ENCODE measurements at regions not wholly inside any gene's neighbourhood (a gene's known extent, or its start where the extent isn't known, plus 50 kb on each side); places are given as distances from the start of the nearest gene placed in this dataset.

GRCh38 chr12:42683933-42684801 lies 94.6 kb upstream of the PRICKLE1 start:
- POLR2A ChIA-PET, result no interaction called here
- RAD21 ChIA-PET (ENCODE audit: low non-redundant PET in 1 of 2, low total read pairs in 2 of 2, uncharacterized antibody in 2 of 2, unreplicated experiment in 2 of 2), result no interaction called here
- no peak overlapping the region for H3K4me3 ChIP-seq (replicated peaks in 1 of 2; ENCODE audit: low read depth in 1 of 2, low read length in 2 of 2)
- DNase-seq (ENCODE audit: low read depth, low spot score), result no peak
- no peak overlapping the region for H3K27ac ChIP-seq (ENCODE audit: low read depth, low read length)
- no peak overlapping the region for H3K4me2 ChIP-seq (ENCODE audit: low read length)
- H3K4me1 ChIP-seq (ENCODE audit: control insufficient read depth in 1 of 2, insufficient read depth in 2 of 2, low read length in 2 of 2), result peaks cover 0 to 7% of the 10 kb centered on the region in 2 experiments; a peak in 1 of 4 replicates
- CTCF ChIA-PET, result no interaction called here
- H3K9me2 ChIP-seq (ENCODE audit: insufficient read depth), result no peaks in the 10 kb centered on the region
- H3K27me3 ChIP-seq (ENCODE audit: insufficient read depth, low read length), result no peaks in the 10 kb centered on the region
- ATAC-seq, result no peak
- H3K9me3 ChIP-seq (ENCODE audit: control insufficient read depth in 1 of 2, insufficient read depth in 1 of 2, low read depth in 1 of 2, low read length in 2 of 2), result no peaks in the 10 kb centered on the region
- no peak overlapping the region for H3K9ac ChIP-seq (ENCODE audit: low read length)
- H3K79me2 ChIP-seq (ENCODE audit: insufficient read depth, low read length), result no peaks in the 10 kb centered on the region
- TF ChIP-seq SRF (IDR thresholded peaks at IDR 0.05; ENCODE audit: low read depth), result no peak
- no peak for TF ChIP-seq POLR2A (IDR thresholded peaks at IDR 0.05; ENCODE audit: borderline replicate concordance, extremely low read depth, insufficient read depth, insufficient read length)
- no peak for TF ChIP-seq TCF7L2 (IDR thresholded peaks at IDR 0.05; ENCODE audit: borderline replicate concordance, extremely low read depth, insufficient read depth, insufficient read length)
- no peak for TF ChIP-seq ZFX (IDR thresholded peaks at IDR 0.05)
- TF ChIP-seq ZBTB33 (IDR thresholded peaks at IDR 0.05; ENCODE audit: extremely low read depth, insufficient replicate concordance, low read length), result no peak
- TF ChIP-seq CBX3 (IDR thresholded peaks at IDR 0.05; ENCODE audit: low read depth), result no peak
- TF ChIP-seq MAX (IDR thresholded peaks at IDR 0.05), result no peak
- TF ChIP-seq CTCF (IDR thresholded peaks at IDR 0.05 in 2 of 3, conservative IDR thresholded peaks at IDR 0.05 in 1 of 3; ENCODE audit: borderline replicate concordance in 1 of 3, insufficient read depth in 1 of 3, low read depth in 2 of 3, low read length in 2 of 3), result no peak
- no peak for TF ChIP-seq REST (IDR thresholded peaks at IDR 0.05; ENCODE audit: low read depth)
- no peak for TF ChIP-seq JUND (IDR thresholded peaks at IDR 0.05)
- no peak for TF ChIP-seq SIN3A (IDR thresholded peaks at IDR 0.05; ENCODE audit: low read depth)
- no peak for TF ChIP-seq FOSL1 (IDR thresholded peaks at IDR 0.05; ENCODE audit: low read depth)
- TF ChIP-seq ATF3 (IDR thresholded peaks at IDR 0.05), result no peak
- TF ChIP-seq EGR1 (IDR thresholded peaks at IDR 0.05; ENCODE audit: low read depth), result no peak
- no peak for TF ChIP-seq EZH2 (IDR thresholded peaks at IDR 0.05)
- no peak for TF ChIP-seq ELF1 (IDR thresholded peaks at IDR 0.05; ENCODE audit: borderline replicate concordance, low read depth)
- TF ChIP-seq RAD21 (IDR thresholded peaks at IDR 0.05; ENCODE audit: low read depth), result no peak
- TF ChIP-seq POLR2AphosphoS5 (IDR thresholded peaks at IDR 0.05; ENCODE audit: low read depth, low read length), result no peak
- no peak for TF ChIP-seq ZNF274 (IDR thresholded peaks at IDR 0.05; ENCODE audit: low read depth, low read length)
- TF ChIP-seq EZH2phosphoT487 (IDR thresholded peaks at IDR 0.05; ENCODE audit: borderline replicate concordance), result no peak
- no TSS peak for BruUV-seq (replicated peaks)
- no peaks in the 10 kb centered on the region for H3K36me3 ChIP-seq (ENCODE audit: control insufficient read depth in 1 of 2, insufficient read depth in 2 of 2, low read length in 2 of 2)
- H4K20me1 ChIP-seq (ENCODE audit: insufficient read depth), result no peaks in the 10 kb centered on the region
- no peak overlapping the region for H2AFZ ChIP-seq (ENCODE audit: low read depth, low read length, poor library complexity, severe bottlenecking)
- intact Hi-C loops (cut with micrococcal nuclease), result no loop called here
